Neural progenitor cell (in vitro differentiated cells): ENCODE measurements at regions not wholly inside any gene's neighbourhood (a gene's known extent, or its start where the extent isn't known, plus 50 kb on each side); places are given as distances from the start of the nearest gene placed in this dataset.

Experiments
- EZH2 ChIP-seq: fragments of 200-600 bp; sonication (generic); IDR thresholded peaks from 2 replicates; pipeline ENCODE4 v1.6.1; 2017; ENCODE audit warnings: antibody characterized with exemption, mild to moderate bottlenecking, moderate library complexity
- TF ChIP-seq, protein P1 (sequence below): fragments of 200-600 bp; sonication (generic); IDR thresholded peaks from 2 replicates; pipeline ENCODE4 v1.5.1; 2017; ENCODE audit warnings: antibody characterized with exemption, mild to moderate bottlenecking

DNA sequence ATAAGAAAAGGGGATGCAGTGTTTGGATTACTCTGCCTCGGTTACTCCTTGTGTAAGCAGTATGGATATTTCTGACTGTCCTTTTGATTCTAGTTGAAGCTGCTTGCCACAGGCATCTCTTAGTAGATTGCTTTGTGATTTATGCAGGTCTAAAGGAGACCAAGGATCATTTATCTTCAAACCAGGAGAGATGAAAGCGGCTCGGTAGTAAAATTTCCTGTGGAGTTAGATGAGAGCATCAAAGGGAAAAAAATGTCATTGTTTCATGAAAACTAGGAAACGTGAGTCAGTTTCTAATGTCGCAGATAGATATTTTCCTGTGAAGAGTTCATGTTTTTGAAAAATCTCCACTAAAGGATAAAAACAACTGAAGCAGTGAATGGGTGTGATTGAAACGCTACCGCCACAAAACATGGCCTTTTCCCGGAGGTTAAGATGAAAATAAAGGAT, 254.0 kb upstream of the TBL1XR1 start:
- TF ChIP-seq, protein P1, sequence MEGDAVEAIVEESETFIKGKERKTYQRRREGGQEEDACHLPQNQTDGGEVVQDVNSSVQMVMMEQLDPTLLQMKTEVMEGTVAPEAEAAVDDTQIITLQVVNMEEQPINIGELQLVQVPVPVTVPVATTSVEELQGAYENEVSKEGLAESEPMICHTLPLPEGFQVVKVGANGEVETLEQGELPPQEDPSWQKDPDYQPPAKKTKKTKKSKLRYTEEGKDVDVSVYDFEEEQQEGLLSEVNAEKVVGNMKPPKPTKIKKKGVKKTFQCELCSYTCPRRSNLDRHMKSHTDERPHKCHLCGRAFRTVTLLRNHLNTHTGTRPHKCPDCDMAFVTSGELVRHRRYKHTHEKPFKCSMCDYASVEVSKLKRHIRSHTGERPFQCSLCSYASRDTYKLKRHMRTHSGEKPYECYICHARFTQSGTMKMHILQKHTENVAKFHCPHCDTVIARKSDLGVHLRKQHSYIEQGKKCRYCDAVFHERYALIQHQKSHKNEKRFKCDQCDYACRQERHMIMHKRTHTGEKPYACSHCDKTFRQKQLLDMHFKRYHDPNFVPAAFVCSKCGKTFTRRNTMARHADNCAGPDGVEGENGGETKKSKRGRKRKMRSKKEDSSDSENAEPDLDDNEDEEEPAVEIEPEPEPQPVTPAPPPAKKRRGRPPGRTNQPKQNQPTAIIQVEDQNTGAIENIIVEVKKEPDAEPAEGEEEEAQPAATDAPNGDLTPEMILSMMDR: no peak
- no peak for TF ChIP-seq EZH2
